ENCODE measurements at regions not wholly inside any gene's neighbourhood (a gene's known extent, or its start where the extent isn't known, plus 50 kb on each side); places are given as distances from the start of the nearest gene placed in this dataset.

GRCh38 chr2:158893026-158893425 is 75.4 kb upstream of the TANC1 start:
- Mint-ChIP-seq H3K4me3 (ENCODE audit: unreplicated experiment) (no peak overlapping the region), H3K27me3 (ENCODE audit: unreplicated experiment) (no peaks in the 10 kb centered on the region), H3K9me3 (ENCODE audit: unreplicated experiment) (no peaks in the 10 kb centered on the region), H3K36me3 (ENCODE audit: unreplicated experiment) (no peaks in the 10 kb centered on the region), H3K4me1 (ENCODE audit: unreplicated experiment) (peaks cover 12% of the 10 kb centered on the region), H3K27ac (ENCODE audit: unreplicated experiment) (peak overlapping the region; percentile 7)
- TF ChIP-seq CTCF (IDR thresholded peaks at IDR 0.05) = no peak
- DNase-seq (ENCODE audit: extremely low spot score, unreplicated experiment) = peak; percentile 83

- Mint-ChIP-seq H3K4me3 (ENCODE audit: unreplicated experiment) (no peak overlapping the region), H3K9me3 (ENCODE audit: unreplicated experiment) (no peaks in the 10 kb centered on the region), H3K36me3 (ENCODE audit: unreplicated experiment) (no peaks in the 10 kb centered on the region), H3K27me3 (ENCODE audit: unreplicated experiment) (no peaks in the 10 kb centered on the region), H3K27ac (ENCODE audit: unreplicated experiment) (peak overlapping the region; percentile 5), H3K4me1 (ENCODE audit: unreplicated experiment) (peaks cover 12% of the 10 kb centered on the region)
- DNase-seq (ENCODE audit: extremely low spot score, unreplicated experiment) = no peak
- no peak for TF ChIP-seq CTCF (IDR thresholded peaks at IDR 0.05)
Measured at GRCh38 chr2:158893474-158893873, 75.0 kb upstream of the TANC1 start.

GRCh38 chr2:158894078-158894477 is 74.4 kb upstream of the TANC1 start:
- Mint-ChIP-seq H3K27ac (ENCODE audit: unreplicated experiment) (no peak overlapping the region), H3K9me3 (ENCODE audit: unreplicated experiment) (no peaks in the 10 kb centered on the region), H3K36me3 (ENCODE audit: unreplicated experiment) (no peaks in the 10 kb centered on the region), H3K4me1 (ENCODE audit: unreplicated experiment) (peaks cover 12% of the 10 kb centered on the region), H3K27me3 (ENCODE audit: unreplicated experiment) (no peaks in the 10 kb centered on the region), H3K4me3 (ENCODE audit: unreplicated experiment) (no peak overlapping the region)
- TF ChIP-seq CTCF (IDR thresholded peaks at IDR 0.05) = no peak
- DNase-seq (ENCODE audit: extremely low spot score, unreplicated experiment) = no peak

- Mint-ChIP-seq H3K4me3 (ENCODE audit: unreplicated experiment) (no peak overlapping the region), H3K36me3 (ENCODE audit: unreplicated experiment) (no peaks in the 10 kb centered on the region), H3K27me3 (ENCODE audit: unreplicated experiment) (no peaks in the 10 kb centered on the region), H3K9me3 (ENCODE audit: unreplicated experiment) (no peaks in the 10 kb centered on the region), H3K27ac (ENCODE audit: unreplicated experiment) (no peak overlapping the region), H3K4me1 (ENCODE audit: unreplicated experiment) (peaks cover 12% of the 10 kb centered on the region)
- DNase-seq (ENCODE audit: extremely low spot score, unreplicated experiment) = peak; percentile 10
- TF ChIP-seq CTCF (IDR thresholded peaks at IDR 0.05) = no peak
Measured at GRCh38 chr2:158894572-158894971, 73.9 kb upstream of the TANC1 start.

- peaks cover 14% of the 10 kb centered on the region for H3K4me1 Mint-ChIP-seq (ENCODE audit: unreplicated experiment)
- DNase-seq (ENCODE audit: extremely low spot score, unreplicated experiment) = no peak
- H3K9me3 Mint-ChIP-seq (ENCODE audit: unreplicated experiment) = no peaks in the 10 kb centered on the region
- H3K4me3 Mint-ChIP-seq (ENCODE audit: unreplicated experiment) = no peak overlapping the region
- no peak overlapping the region for H3K27ac Mint-ChIP-seq (ENCODE audit: unreplicated experiment)
- TF ChIP-seq CTCF (IDR thresholded peaks at IDR 0.05) = no peak
- no peaks in the 10 kb centered on the region for H3K27me3 Mint-ChIP-seq (ENCODE audit: unreplicated experiment)
- H3K36me3 Mint-ChIP-seq (ENCODE audit: unreplicated experiment) = no peaks in the 10 kb centered on the region
Measured at GRCh38 chr2:158900345-158900744, 68.1 kb upstream of the TANC1 start.
